SU-DHL-6 (cell line): ENCODE measurements at regions not wholly inside any gene's neighbourhood (a gene's known extent, or its start where the extent isn't known, plus 50 kb on each side); places are given as distances from the start of the nearest gene placed in this dataset.

Source experiments
- EZH2phosphoT487 ChIP-seq: fragments of 200-600 bp; sonication (generic), shearing (Covaris generic); conservative IDR thresholded peaks from 2 replicates; pipeline ENCODE4 v1.6.1; 2018; ENCODE audit warnings: mild to moderate bottlenecking, antibody characterized with exemption, low read length, moderate library complexity, mixed read lengths
- TF ChIP-seq, protein P1 (sequence below): fragments of 200-600 bp; sonication (generic); IDR thresholded peaks from one replicate; pipeline ENCODE4 v1.5.1; 2017; ENCODE audit warnings: antibody characterized with exemption, mild to moderate bottlenecking, low read length, moderate library complexity; ENCODE audit not compliant: insufficient read depth, poor library complexity, severe bottlenecking

DNA sequence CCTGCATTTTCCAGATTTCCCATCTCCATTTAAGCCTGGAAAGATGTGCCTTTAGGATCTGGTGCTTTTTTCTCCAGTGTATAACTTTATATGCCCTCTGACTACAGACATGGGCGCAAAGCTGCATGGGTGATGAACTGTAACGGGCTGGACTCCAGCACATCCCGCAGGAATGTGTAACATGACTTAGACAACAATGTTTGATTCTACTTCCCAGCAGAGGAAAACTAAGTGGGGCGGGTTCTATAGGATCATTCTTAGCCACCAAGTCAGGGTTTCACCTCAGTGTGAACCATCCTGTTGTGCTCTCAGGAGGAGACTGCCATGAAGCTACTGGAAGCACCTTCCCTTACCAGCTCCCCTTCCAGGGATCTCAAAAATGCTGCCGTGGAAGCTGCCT lies 93.2 kb upstream of the SERP2 start:
- TF ChIP-seq, protein P1, sequence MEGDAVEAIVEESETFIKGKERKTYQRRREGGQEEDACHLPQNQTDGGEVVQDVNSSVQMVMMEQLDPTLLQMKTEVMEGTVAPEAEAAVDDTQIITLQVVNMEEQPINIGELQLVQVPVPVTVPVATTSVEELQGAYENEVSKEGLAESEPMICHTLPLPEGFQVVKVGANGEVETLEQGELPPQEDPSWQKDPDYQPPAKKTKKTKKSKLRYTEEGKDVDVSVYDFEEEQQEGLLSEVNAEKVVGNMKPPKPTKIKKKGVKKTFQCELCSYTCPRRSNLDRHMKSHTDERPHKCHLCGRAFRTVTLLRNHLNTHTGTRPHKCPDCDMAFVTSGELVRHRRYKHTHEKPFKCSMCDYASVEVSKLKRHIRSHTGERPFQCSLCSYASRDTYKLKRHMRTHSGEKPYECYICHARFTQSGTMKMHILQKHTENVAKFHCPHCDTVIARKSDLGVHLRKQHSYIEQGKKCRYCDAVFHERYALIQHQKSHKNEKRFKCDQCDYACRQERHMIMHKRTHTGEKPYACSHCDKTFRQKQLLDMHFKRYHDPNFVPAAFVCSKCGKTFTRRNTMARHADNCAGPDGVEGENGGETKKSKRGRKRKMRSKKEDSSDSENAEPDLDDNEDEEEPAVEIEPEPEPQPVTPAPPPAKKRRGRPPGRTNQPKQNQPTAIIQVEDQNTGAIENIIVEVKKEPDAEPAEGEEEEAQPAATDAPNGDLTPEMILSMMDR, result no peak
- TF ChIP-seq EZH2phosphoT487, result no peak
